ENCODE measurements at regions not wholly inside any gene's neighbourhood (a gene's known extent, or its start where the extent isn't known, plus 50 kb on each side); places are given as distances from the start of the nearest gene placed in this dataset.

DNA sequence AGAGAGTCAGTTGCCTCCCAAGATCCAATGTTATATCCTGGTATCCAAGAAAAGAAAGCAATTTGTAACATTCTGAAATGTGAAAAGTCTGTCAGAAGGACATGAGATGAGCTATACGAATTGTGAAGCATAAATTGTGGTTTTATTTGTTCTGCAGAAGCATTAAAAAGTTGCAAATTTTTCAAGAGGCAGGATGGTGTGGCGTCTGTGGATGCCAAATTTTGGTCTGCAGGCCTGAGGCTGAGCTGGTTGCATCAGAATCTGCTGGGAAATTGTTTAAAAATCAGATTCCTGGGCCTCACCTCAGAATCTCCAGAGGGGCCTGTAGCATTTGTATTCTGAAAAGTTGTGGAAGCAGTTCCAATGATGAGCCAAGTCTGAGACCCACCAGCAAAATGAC is 284.7 kb downstream of the NUAK1 start:
- peak; percentile 6 for DNase-seq (ENCODE audit: low read depth)
- TF ChIP-seq, protein P1, sequence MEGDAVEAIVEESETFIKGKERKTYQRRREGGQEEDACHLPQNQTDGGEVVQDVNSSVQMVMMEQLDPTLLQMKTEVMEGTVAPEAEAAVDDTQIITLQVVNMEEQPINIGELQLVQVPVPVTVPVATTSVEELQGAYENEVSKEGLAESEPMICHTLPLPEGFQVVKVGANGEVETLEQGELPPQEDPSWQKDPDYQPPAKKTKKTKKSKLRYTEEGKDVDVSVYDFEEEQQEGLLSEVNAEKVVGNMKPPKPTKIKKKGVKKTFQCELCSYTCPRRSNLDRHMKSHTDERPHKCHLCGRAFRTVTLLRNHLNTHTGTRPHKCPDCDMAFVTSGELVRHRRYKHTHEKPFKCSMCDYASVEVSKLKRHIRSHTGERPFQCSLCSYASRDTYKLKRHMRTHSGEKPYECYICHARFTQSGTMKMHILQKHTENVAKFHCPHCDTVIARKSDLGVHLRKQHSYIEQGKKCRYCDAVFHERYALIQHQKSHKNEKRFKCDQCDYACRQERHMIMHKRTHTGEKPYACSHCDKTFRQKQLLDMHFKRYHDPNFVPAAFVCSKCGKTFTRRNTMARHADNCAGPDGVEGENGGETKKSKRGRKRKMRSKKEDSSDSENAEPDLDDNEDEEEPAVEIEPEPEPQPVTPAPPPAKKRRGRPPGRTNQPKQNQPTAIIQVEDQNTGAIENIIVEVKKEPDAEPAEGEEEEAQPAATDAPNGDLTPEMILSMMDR (IDR thresholded peaks at IDR 0.05; ENCODE audit: insufficient read depth, low read length) = no peak
- no peak overlapping the region for H3K4me3 ChIP-seq (ENCODE audit: low read depth, low read length)

DNA sequence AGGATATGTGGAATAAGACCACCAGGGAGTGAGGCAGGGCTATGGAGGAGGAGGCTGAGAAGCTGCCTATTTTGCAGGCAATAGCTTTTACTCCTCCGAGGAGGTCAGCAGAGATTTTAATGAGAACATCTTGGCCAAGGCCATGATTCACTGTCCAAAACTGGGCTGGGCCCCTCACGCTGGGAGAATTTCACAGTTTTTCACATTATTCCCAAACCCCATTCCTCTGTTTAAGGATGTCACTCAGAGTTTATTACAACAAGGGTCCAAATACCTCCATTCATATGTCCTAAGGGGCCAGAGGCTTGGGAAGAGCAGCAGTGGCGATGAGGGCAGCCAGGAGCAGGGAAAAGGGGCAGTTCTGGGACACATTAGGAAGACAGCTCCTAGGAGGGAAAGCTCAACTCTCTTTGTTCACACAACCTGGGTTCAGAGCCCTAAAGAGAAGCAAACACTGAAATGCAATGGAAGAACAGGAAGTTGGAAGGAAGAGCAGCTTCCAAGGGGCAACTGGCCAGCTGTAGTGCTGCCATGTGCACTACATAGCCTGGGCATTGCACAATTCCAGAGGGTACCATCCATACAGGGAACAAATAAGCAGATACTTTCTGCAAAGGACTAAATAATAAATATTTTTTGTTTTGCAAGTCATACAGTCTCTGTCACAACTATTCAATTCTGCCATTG is 283.2 kb downstream of the NUAK1 start:
- no peak overlapping the region for H3K4me3 ChIP-seq (ENCODE audit: low read depth, low read length)
- TF ChIP-seq, protein P1 (IDR thresholded peaks at IDR 0.05; ENCODE audit: insufficient read depth, low read length) = no peak
- no peak for DNase-seq (ENCODE audit: low read depth)

GRCh38 chr12:105856048-105856405 is 282.7 kb downstream of the NUAK1 start:
- no peak overlapping the region for H3K4me3 ChIP-seq (ENCODE audit: low read depth, low read length)
- DNase-seq (ENCODE audit: low read depth) = no peak
- TF ChIP-seq, protein P1 (IDR thresholded peaks at IDR 0.05; ENCODE audit: insufficient read depth, low read length) = no peak

DNA sequence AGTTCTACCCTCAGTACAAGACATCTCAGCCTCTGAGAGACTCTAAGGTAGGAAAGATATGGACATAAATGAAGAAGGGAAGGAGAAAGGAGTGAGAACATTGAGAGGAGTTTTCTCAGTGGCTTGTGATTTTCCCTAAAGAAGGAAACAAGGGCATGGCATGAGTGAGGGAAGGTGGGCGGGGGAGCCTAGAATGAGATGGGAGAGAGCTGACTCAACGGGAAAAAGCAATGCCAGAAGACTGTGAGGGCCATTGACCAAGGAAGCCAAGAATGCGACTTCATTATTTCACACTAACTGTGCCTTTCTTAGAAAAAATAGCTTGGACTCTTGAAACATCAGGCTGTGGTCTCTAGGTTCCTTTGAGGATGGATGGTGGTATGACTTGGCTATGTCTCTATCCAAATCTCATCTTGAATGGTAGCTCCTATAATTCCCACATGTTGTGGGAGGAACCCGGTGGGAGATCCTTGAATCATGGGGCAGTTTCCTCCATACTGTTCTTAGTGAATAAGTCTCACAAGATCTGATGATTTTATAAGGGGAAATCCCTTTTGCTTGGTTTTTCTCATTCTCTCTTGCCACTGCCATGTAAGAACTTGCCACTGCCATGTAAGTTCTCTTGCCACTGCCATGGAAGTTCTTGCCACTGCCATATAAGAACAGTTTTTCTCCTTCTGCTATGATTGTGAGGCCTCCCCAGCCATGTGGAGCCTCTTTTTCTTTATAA is 279.6 kb downstream of the NUAK1 start:
- TF ChIP-seq, protein P1 (IDR thresholded peaks at IDR 0.05; ENCODE audit: insufficient read depth, low read length) = no peak
- DNase-seq (ENCODE audit: low read depth) = peak; percentile 4
- H3K4me3 ChIP-seq (ENCODE audit: low read depth, low read length) = no peak overlapping the region

- TF ChIP-seq, protein P1 (IDR thresholded peaks at IDR 0.05; ENCODE audit: insufficient read depth, low read length) = no peak
- H3K4me3 ChIP-seq (ENCODE audit: low read depth, low read length) = no peak overlapping the region
- no peak for DNase-seq (ENCODE audit: low read depth)
Observed at GRCh38 chr12:105860561-105861207, 278.1 kb downstream of the NUAK1 start.

DNA sequence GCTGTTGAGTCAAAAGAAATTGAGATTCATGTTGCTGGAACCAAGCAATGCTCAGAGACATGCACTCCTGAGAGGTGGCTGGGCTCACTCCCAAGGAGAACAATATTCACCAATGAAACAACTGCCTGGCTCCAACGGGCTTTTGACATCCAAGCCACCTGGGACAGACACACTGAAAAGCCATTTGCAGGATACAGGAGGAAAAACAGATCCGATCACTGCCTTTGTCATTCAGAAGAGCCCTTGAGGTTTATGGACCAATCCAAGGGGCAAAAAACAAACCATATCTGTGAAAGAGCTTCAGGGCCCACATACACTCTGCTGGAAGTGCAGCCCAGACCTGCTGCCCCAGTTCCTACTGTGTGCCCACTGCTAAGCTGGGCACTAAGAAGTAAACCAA is 277.5 kb downstream of the NUAK1 start:
- DNase-seq (ENCODE audit: low read depth) = no peak
- TF ChIP-seq, protein P1 (IDR thresholded peaks at IDR 0.05; ENCODE audit: insufficient read depth, low read length) = no peak
- no peak overlapping the region for H3K4me3 ChIP-seq (ENCODE audit: low read depth, low read length)

Data from fibroblast of the aortic adventitia (primary cell).